ENCODE measurements at regions not wholly inside any gene's neighbourhood (a gene's known extent, or its start where the extent isn't known, plus 50 kb on each side); places are given as distances from the start of the nearest gene placed in this dataset.
"Not testable (repeated sequence)": the region's sequence is repeated elsewhere in the genome, so short reads cannot be mapped to it uniquely, and the experiment has no call there.

GRCh38 chr4:188779581-188779980, 640.3 kb downstream of the TRIML1 start:
- H3K27me3 Mint-ChIP-seq = no peaks in the 10 kb centered on the region
- DNase-seq = no peak

DNA sequence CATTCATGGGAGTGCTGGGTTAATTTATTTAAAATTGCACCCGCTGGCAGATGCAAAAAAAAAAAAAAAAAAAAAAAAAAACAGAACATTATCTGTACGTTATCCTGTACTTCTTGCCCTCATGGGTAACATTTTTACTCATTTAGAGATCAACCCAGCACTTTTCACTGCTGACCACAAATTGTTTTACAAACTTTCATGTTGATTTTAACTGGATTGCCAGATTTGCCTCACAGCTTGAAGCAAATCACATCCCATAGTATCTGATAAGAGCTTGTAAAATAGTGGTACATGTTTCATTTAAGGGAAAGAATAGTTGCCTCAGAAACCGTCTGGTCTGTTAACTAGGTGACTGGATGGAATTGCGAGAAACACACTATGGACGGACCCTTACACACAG, 640.8 kb downstream of the TRIML1 start:
- no peak overlapping the region for H3K27ac Mint-ChIP-seq
- no peaks in the 10 kb centered on the region for H3K4me1 Mint-ChIP-seq
- DNase-seq (no peak), ATAC-seq (no peak)
- no peaks in the 10 kb centered on the region for H3K27me3 Mint-ChIP-seq
- no peak overlapping the region for H3K4me3 Mint-ChIP-seq
- H3K9me3 Mint-ChIP-seq = peaks cover 0 to 16% of the 10 kb centered on the region in 2 donors

More at GRCh38 chr4:188779581-188779980, 640.3 kb downstream of the TRIML1 start:
- no peak for ATAC-seq
- Mint-ChIP-seq H3K4me1 (no peaks in the 10 kb centered on the region), H3K9me3 (peaks cover 0 to 14% of the 10 kb centered on the region in 2 donors), H3K27ac (no peak overlapping the region), H3K4me3 (no peak overlapping the region)

GRCh38 chr4:188780686-188781085, 641.4 kb downstream of the TRIML1 start:
- Mint-ChIP-seq H3K4me3 (no peak overlapping the region), H3K4me1 (no peaks in the 10 kb centered on the region), H3K9me3 (peaks cover 0 to 20% of the 10 kb centered on the region in 2 donors), H3K27ac (no peak overlapping the region), H3K27me3 (no peaks in the 10 kb centered on the region)
- ATAC-seq (no peak), DNase-seq (no peak)

DNA sequence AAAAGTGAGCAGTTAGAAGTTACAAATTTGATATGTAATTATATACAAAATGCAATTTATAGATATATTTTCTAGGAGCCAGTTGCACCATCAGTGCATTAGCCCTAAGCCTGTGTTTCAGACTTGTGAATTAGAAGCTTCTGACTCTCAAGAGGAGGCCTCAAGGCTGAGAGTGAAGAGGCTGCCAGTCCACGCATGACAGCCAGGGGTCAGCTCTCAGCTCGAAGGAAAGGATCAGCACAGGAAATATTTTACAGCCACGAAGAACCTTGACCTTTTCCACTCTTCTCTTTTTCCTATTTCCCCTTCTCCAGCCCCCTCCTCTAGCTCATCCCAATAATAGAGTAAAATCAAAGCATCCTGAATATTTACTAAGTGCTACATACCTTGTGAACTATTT, 642.4 kb downstream of the TRIML1 start:
- Mint-ChIP-seq H3K4me1 (no peaks in the 10 kb centered on the region), H3K9me3 (peaks cover 0 to 20% of the 10 kb centered on the region in 2 donors), H3K27ac (no peak overlapping the region), H3K27me3 (no peaks in the 10 kb centered on the region), H3K4me3 (no peak overlapping the region)
- DNase-seq (no peak), ATAC-seq (no peak)

GRCh38 chr4:188783175-188783574, 643.9 kb downstream of the TRIML1 start:
- Mint-ChIP-seq H3K9me3 (peaks cover 0 to 20% of the 10 kb centered on the region in 2 donors), H3K4me3 (no peak overlapping the region), H3K4me1 (no peaks in the 10 kb centered on the region), H3K27me3 (no peaks in the 10 kb centered on the region), H3K27ac (no peak overlapping the region)
- DNase-seq (no peak), ATAC-seq (no peak)

DNA sequence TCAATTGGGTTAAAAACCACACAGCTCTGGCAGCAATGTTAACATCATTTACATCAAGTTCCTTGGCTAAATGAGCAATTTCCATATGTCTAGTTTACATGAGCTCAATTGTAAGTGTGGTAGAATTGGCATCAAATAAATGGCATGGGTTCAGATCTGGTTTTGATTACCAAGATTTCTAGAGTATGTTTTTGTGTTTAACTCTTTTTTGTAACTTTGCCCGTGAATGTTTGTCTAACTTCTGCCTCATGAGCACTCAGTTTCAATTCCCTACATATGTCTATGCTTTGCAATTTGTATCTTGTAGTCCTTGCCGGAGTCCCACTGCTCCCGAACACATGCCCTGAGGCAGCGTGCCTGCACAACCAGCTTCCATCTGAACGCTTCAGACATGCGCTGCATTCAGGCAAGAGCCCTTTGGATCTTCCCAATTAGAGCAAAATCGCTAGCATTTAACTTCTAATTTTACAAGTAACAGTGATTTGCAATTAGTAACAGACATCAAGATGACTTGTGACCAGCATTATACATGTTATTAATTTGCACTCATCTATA, 644.4 kb downstream of the TRIML1 start:
- no peak overlapping the region for H3K4me3 Mint-ChIP-seq
- no peak for ATAC-seq

DNA sequence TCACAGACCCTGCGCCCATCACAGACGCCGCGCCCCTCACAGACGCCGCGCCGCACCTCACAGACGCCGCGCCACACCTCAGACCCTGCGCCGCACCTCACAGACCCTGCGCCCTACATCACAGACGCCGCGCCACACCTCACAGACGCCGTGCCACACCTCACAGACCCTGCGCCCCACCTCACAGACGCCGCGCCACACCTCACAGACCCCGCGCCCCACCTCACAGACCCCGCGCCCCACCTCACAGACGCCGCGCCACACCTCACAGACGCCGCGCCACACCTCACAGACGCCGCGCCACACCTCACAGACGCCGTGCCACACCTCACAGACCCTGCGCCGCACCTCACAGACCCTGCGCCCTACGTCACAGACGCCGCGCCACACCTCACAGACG, 657.4 kb downstream of the TRIML1 start:
- not testable (repeated sequence) for H3K4me1 Mint-ChIP-seq, H3K27me3 Mint-ChIP-seq, ATAC-seq, H3K9me3 Mint-ChIP-seq, H3K27ac Mint-ChIP-seq, DNase-seq, H3K4me3 Mint-ChIP-seq

More for the DNA sequence above, 644.4 kb downstream of the TRIML1 start:
- H3K27me3 Mint-ChIP-seq = no peaks in the 10 kb centered on the region
- no peak overlapping the region for H3K27ac Mint-ChIP-seq
- H3K4me1 Mint-ChIP-seq = no peaks in the 10 kb centered on the region
- H3K9me3 Mint-ChIP-seq = peaks cover 0 to 20% of the 10 kb centered on the region in 2 donors
- no peak for DNase-seq

DNA sequence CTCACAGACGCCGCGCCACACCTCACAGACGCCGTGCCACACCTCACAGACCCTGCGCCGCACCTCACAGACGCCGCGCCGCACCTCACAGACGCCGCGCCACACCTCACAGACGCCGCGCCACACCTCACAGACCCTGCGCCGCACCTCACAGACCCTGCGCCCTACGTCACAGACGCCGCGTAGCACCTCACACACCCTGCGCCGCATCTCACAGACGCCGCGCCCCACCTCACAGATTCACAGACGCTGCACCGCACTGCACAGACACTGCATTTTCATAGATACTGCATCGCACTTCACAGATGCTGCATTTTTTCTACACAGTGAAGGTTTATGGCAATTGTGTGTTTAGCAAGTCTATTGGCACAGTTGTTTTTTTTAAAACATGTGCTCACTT, 657.8 kb downstream of the TRIML1 start:
- not testable (repeated sequence) for DNase-seq, H3K27me3 Mint-ChIP-seq, ATAC-seq, H3K9me3 Mint-ChIP-seq, H3K4me1 Mint-ChIP-seq, H3K4me3 Mint-ChIP-seq, H3K27ac Mint-ChIP-seq

GRCh38 chr4:188804861-188805260, 665.6 kb downstream of the TRIML1 start:
- H3K9me3 Mint-ChIP-seq = peaks cover 0 to 11% of the 10 kb centered on the region in 2 donors
- no peaks in the 10 kb centered on the region for H3K27me3 Mint-ChIP-seq
- H3K27ac Mint-ChIP-seq = no peak overlapping the region
- DNase-seq (no peak), ATAC-seq (no peak)
- no peaks in the 10 kb centered on the region for H3K4me1 Mint-ChIP-seq
- no peak overlapping the region for H3K4me3 Mint-ChIP-seq

DNA sequence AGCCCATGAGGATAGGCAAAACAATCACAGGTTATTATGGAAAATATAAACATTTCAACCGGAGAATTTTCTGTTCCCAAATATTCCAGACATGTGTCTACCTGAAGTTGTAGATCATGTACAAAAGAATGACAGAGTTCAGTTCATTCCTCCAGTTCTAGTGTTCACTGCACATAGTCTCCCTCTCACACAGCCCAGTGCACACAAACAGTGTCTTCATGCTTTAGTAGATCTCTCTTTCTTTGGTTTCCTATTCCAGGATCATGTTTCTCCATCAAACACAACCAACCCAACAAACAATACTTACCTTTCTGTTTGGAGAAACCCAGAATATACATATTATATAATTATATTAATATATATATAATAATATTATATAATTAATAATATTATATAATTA, 671.9 kb downstream of the TRIML1 start:
- ATAC-seq (no peak), DNase-seq (no peak)
- Mint-ChIP-seq H3K4me1 (no peaks in the 10 kb centered on the region), H3K27ac (no peak overlapping the region), H3K27me3 (no peaks in the 10 kb centered on the region), H3K4me3 (no peak overlapping the region), H3K9me3 (peaks cover 8 to 9% of the 10 kb centered on the region in 2 donors)

DNA sequence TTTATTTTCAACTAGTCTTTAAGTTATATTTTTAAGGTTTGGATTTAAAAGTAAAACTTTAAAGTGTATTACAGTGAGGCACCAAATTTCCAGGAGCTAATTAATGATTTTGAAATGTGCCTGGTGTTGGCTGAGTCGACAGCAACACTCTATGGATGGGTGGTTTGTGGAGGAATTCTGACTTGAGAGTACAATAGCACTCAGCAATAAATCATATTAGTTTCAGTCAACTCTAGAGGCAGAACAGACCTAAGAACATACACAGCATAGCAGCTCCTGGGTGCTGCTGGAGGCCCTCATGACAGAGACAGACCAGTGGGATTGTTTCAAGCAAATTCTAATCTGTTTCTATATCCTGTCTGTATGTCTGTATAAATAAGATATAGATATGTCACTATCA, 673.4 kb downstream of the TRIML1 start:
- Mint-ChIP-seq H3K27me3 (no peaks in the 10 kb centered on the region), H3K4me1 (no peaks in the 10 kb centered on the region), H3K4me3 (no peak overlapping the region), H3K27ac (no peak overlapping the region), H3K9me3 (peaks cover 7 to 8% of the 10 kb centered on the region in 2 donors)
- DNase-seq (no peak), ATAC-seq (no peak)

GRCh38 chr4:188818300-188818699, 679.1 kb downstream of the TRIML1 start:
- DNase-seq = no peak
- no peak overlapping the region for H3K27ac Mint-ChIP-seq
- ATAC-seq = no peak

GRCh38 chr4:188819233-188819632, 680.0 kb downstream of the TRIML1 start:
- Mint-ChIP-seq H3K27me3 (no peaks in the 10 kb centered on the region), H3K27ac (no peak overlapping the region), H3K9me3 (peaks cover 0 to 1% of the 10 kb centered on the region in 2 donors), H3K4me1 (no peaks in the 10 kb centered on the region), H3K4me3 (no peak overlapping the region)
- ATAC-seq (no peak), DNase-seq (no peak)

More at GRCh38 chr4:188818300-188818699, 679.1 kb downstream of the TRIML1 start:
- Mint-ChIP-seq H3K4me1 (no peaks in the 10 kb centered on the region), H3K27me3 (no peaks in the 10 kb centered on the region), H3K4me3 (no peak overlapping the region), H3K9me3 (peaks cover 5 to 8% of the 10 kb centered on the region in 2 donors)

- no peak for DNase-seq
- Mint-ChIP-seq H3K4me1 (no peaks in the 10 kb centered on the region), H3K4me3 (no peak overlapping the region), H3K27ac (no peak overlapping the region), H3K9me3 (no peaks in the 10 kb centered on the region), H3K27me3 (no peaks in the 10 kb centered on the region)
- ATAC-seq = no peak
Measured at GRCh38 chr4:188821500-188821899, 682.3 kb downstream of the TRIML1 start.

DNA sequence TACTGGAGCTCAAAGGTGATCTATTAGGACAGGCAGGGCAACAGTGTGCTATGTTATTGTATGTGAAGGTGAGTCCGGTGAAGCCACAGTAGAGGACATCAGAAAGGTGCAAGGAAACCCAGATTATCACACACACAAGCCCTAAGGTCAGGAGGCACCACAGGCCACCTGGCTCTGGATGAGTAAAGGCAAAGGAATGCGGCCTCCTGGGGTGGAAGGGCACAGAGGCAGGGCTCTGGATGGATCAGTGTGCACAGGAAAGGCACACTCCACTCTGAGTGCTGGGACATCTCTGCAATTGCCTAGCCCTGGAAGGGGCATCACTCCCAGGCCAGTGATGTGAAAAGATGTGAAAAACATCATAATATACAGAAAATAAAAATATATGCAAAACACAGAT, 683.5 kb downstream of the TRIML1 start:
- no peaks in the 10 kb centered on the region for H3K9me3 Mint-ChIP-seq
- ATAC-seq (no peak), DNase-seq (no peak)
- H3K4me3 Mint-ChIP-seq = no peak overlapping the region
- no peaks in the 10 kb centered on the region for H3K4me1 Mint-ChIP-seq
- no peak overlapping the region for H3K27ac Mint-ChIP-seq
- no peaks in the 10 kb centered on the region for H3K27me3 Mint-ChIP-seq

DNA sequence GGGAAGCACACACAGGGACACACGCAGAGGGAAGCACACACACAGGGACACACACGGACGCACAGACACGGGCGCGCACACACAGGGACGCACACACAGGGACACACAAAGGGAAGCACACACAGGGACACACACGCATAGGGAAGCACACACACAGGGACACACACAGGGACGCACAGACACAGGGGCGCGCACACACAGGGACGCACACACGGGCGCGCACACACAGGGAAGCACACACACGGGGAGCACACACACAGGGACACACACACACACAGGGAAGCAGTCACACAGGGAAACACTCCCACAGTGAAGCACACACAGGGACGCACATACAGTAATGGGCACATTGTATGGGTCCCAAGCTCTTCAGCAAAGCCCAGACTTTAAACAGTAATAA, 685.3 kb downstream of the TRIML1 start:
- Mint-ChIP-seq H3K4me1 (no peaks in the 10 kb centered on the region), H3K27ac (no peak overlapping the region), H3K27me3 (no peaks in the 10 kb centered on the region), H3K9me3 (peaks cover 9% of the 10 kb centered on the region in 2 donors), H3K4me3 (no peak overlapping the region)
- DNase-seq = no peak
- ATAC-seq = no peak

GRCh38 chr4:188826393-188826792, 687.2 kb downstream of the TRIML1 start:
- Mint-ChIP-seq H3K4me1 (no peaks in the 10 kb centered on the region), H3K27ac (no peak overlapping the region), H3K27me3 (no peaks in the 10 kb centered on the region), H3K4me3 (no peak overlapping the region), H3K9me3 (peaks cover 9% of the 10 kb centered on the region in 2 donors)
- ATAC-seq = no peak
- no peak for DNase-seq
